OCI-LY3 (cell line): ENCODE measurements at regions not wholly inside any gene's neighbourhood (a gene's known extent, or its start where the extent isn't known, plus 50 kb on each side); places are given as distances from the start of the nearest gene placed in this dataset.
"Not testable (repeated sequence)": the region's sequence is repeated elsewhere in the genome, so short reads cannot be mapped to it uniquely, and the experiment has no call there.

Source experiments
- CTCF ChIP-seq: fragments of 200-600, 300-600 bp; sonication (generic); IDR thresholded peaks from 2 replicates; pipeline ENCODE4 v1.5.1; 2014; ENCODE audit warnings: antibody characterized with exemption, low read length, low read depth
- EZH2phosphoT487 ChIP-seq: fragments of 200-600 bp; shearing (Covaris generic); IDR thresholded peaks from 2 replicates; pipeline ENCODE4 v1.6.1; 2018; ENCODE audit warnings: antibody characterized with exemption, mixed run types, low read depth

GRCh38 chr17:36852478-36852877 is 84.8 kb upstream of the LHX1 start:
- TF ChIP-seq CTCF, EZH2phosphoT487: not testable (repeated sequence)
